HCT116 (cell line): ENCODE measurements at regions not wholly inside any gene's neighbourhood (a gene's known extent, or its start where the extent isn't known, plus 50 kb on each side); places are given as distances from the start of the nearest gene placed in this dataset.

Experiments
- ATAC-seq: fragments of 200-7000 bp; cut with Tn5 transposase; 2 replicates; pipeline ENCODE4 v1.9.1; 2020; ENCODE audit warnings: mild to moderate bottlenecking, moderate library complexity
- BruUV-seq: library from RNA; stranded (reverse); fragments of 400-500 nt; replicated peaks from 2 replicates; lab custom pipeline; 2021; lab: Mats Ljungman, UMichigan
- CTCF ChIA-PET: fragments of 300-600 bp; sonication (Branson Sonifier 250); formaldehyde crosslinking; loops from one replicate; lab custom pipeline; 2021; ENCODE audit warnings: antibody characterized with exemption; lab: Charles Lee
- POLR2A ChIA-PET: fragments of 300-600, 350-600 bp; sonication (Branson Sonifier 250); formaldehyde crosslinking; loops from one replicate; lab custom pipeline; 2021; ENCODE audit warnings: antibody characterized with exemption; lab: Charles Lee
- RAD21 ChIA-PET, 2 experiments: fragments of 300-600 bp; sonication (Branson Sonifier 250); formaldehyde crosslinking; loops; one replicate each; lab custom pipeline; 2023; ENCODE audit warnings: low total read pairs in 2 of 2; ENCODE audit not compliant: uncharacterized antibody in 2 of 2, unreplicated experiment in 2 of 2, low non-redundant PET in 1 of 2; lab: Charles Lee
- DNase-seq: peaks from one replicate; pipeline ENCODE4 v3.0.0-alpha.2; 2010; ENCODE audit warnings: low read depth, low spot score
- H2AFZ ChIP-seq: fragments of 200-600 bp; shearing (Covaris generic), sonication (generic); 2 replicates; pipeline ENCODE4 v1.6.1; 2017; ENCODE audit warnings: low read depth, mixed run types, mixed read lengths, antibody characterized with exemption, low read length; ENCODE audit not compliant: poor library complexity, severe bottlenecking
- H3K27ac ChIP-seq: 2 replicates; pipeline ENCODE4 v1.5.1; 2012; ENCODE audit warnings: low read depth, low read length
- H3K27me3 ChIP-seq: fragments of 200-600 bp; sonication (generic); 2 replicates; pipeline ENCODE4 v1.6.1; 2016; ENCODE audit warnings: mixed run types, low read length, mixed read lengths; ENCODE audit not compliant: insufficient read depth
- H3K36me3 ChIP-seq, 2 experiments: fragments of 200-500 bp in 1 of 2; fragments of 200-600 bp in 1 of 2; sonication (Bioruptor generic) in 1 of 2; sonication (generic) in 1 of 2; 2 replicates each; pipeline versions ENCODE4 v1.5.1 to v1.6.1; 2014 to 2016; ENCODE audit warnings: low read length in 2 of 2, inconsistent platforms in 1 of 2, mixed read lengths in 1 of 2, mixed run types in 1 of 2; ENCODE audit not compliant: insufficient read depth in 2 of 2, control insufficient read depth in 1 of 2
- H3K4me1 ChIP-seq, 2 experiments: fragments of 200-600 bp in 1 of 2; sonication (generic) in 1 of 2; 2 replicates each; pipeline versions ENCODE4 v1.5.1 to v1.6.1; 2012 to 2017; ENCODE audit warnings: low read length in 2 of 2, inconsistent platforms in 1 of 2, mild to moderate bottlenecking in 1 of 2, mixed read lengths in 1 of 2, mixed run types in 1 of 2, moderate library complexity in 1 of 2; ENCODE audit not compliant: insufficient read depth in 2 of 2, control insufficient read depth in 1 of 2
- H3K4me2 ChIP-seq: fragments of 200-600 bp; sonication (generic); 2 replicates; pipeline ENCODE4 v1.6.1; 2017; ENCODE audit warnings: mixed run types, low read length, mixed read lengths
- H3K4me3 ChIP-seq, 2 experiments: fragments of 200-600 bp in 1 of 2; sonication (generic) in 1 of 2; replicated peaks in 1 of 2; 2 replicates each; pipeline ENCODE4 v1.5.1; 2011 to 2016; ENCODE audit warnings: low read length in 2 of 2, control low read depth in 1 of 2, low read depth in 1 of 2, mild to moderate bottlenecking in 1 of 2, mixed read lengths in 1 of 2, mixed run types in 1 of 2
- H3K79me2 ChIP-seq: fragments of 200-600 bp; sonication (generic); 2 replicates; pipeline ENCODE4 v1.6.1; 2017; ENCODE audit warnings: mild to moderate bottlenecking, mixed run types, low read length, moderate library complexity, mixed read lengths; ENCODE audit not compliant: insufficient read depth
- H3K9ac ChIP-seq: fragments of 200-600 bp; sonication (generic); 2 replicates; pipeline ENCODE4 v1.6.1; 2016; ENCODE audit warnings: low read length, mixed read lengths
- H3K9me2 ChIP-seq: fragments of 200-600 bp; sonication (generic), shearing (Covaris generic); 2 replicates; pipeline ENCODE4 v1.6.1; 2017; ENCODE audit warnings: mixed run types, mild to moderate bottlenecking, moderate library complexity; ENCODE audit not compliant: insufficient read depth
- H3K9me3 ChIP-seq, 2 experiments: fragments of 200-500 bp in 1 of 2; fragments of 200-600 bp in 1 of 2; sonication (Bioruptor generic) in 1 of 2; sonication (generic) in 1 of 2; 2 replicates each; pipeline ENCODE4 v1.6.1; 2014 to 2017; ENCODE audit warnings: low read length in 2 of 2, mixed read lengths in 2 of 2, inconsistent platforms in 1 of 2, low read depth in 1 of 2, mild to moderate bottlenecking in 1 of 2, mixed run types in 1 of 2, moderate library complexity in 1 of 2; ENCODE audit not compliant: control insufficient read depth in 1 of 2, insufficient read depth in 1 of 2
- H4K20me1 ChIP-seq: fragments of 200-600 bp; sonication (generic), shearing (Covaris generic); 2 replicates; pipeline ENCODE4 v1.6.1; 2017; ENCODE audit warnings: mixed run types, mild to moderate bottlenecking, moderate library complexity; ENCODE audit not compliant: insufficient read depth
- CEBPB ChIP-seq: IDR thresholded peaks from 2 replicates; pipeline ENCODE4 v1.6.1; 2012; ENCODE audit warnings: low read depth
- CTCF ChIP-seq, 3 experiments: fragments of 200-600 bp in 1 of 3; sonication (generic) in 1 of 3; IDR thresholded peaks in 2 of 3; conservative IDR thresholded peaks in 1 of 3; 2 replicates each; pipeline ENCODE4 v1.5.1; 2012 to 2017; ENCODE audit warnings: low read depth in 2 of 3, low read length in 2 of 3, antibody characterized with exemption in 1 of 3, borderline replicate concordance in 1 of 3, control low read depth in 1 of 3, mild to moderate bottlenecking in 1 of 3, mixed read lengths in 1 of 3, mixed run types in 1 of 3, moderate library complexity in 1 of 3; ENCODE audit not compliant: insufficient read depth in 1 of 3
- EGR1 ChIP-seq: IDR thresholded peaks from 2 replicates; pipeline ENCODE4 v1.6.1; 2012; ENCODE audit warnings: low read depth
- ELF1 ChIP-seq: IDR thresholded peaks from 2 replicates; pipeline ENCODE4 v1.6.1; 2012; ENCODE audit warnings: low read depth, borderline replicate concordance
- EZH2 ChIP-seq: fragments of 200-600 bp; sonication (generic); IDR thresholded peaks from 2 replicates; pipeline ENCODE4 v1.6.1; 2017; ENCODE audit warnings: antibody characterized with exemption, mixed run types
- EZH2phosphoT487 ChIP-seq: fragments of 200-600 bp; IDR thresholded peaks from 2 replicates; pipeline ENCODE4 v1.6.1; 2018; ENCODE audit warnings: antibody characterized with exemption, borderline replicate concordance
- JUND ChIP-seq: IDR thresholded peaks from 2 replicates; pipeline ENCODE4 v1.6.1; 2012
- POLR2AphosphoS5 ChIP-seq: IDR thresholded peaks from 2 replicates; pipeline ENCODE4 v1.6.1; 2011; ENCODE audit warnings: mild to moderate bottlenecking, low read depth, low read length, moderate library complexity
- SIN3A ChIP-seq: IDR thresholded peaks from 2 replicates; pipeline ENCODE4 v1.6.1; 2012; ENCODE audit warnings: low read depth
- SRF ChIP-seq: IDR thresholded peaks from 2 replicates; pipeline ENCODE4 v1.6.1; 2012; ENCODE audit warnings: low read depth
- TCF7L2 ChIP-seq: IDR thresholded peaks from 2 replicates; pipeline ENCODE4 v1.7.0; 2011; ENCODE audit warnings: borderline replicate concordance, inconsistent platforms; ENCODE audit not compliant: insufficient read depth, insufficient read length; ENCODE audit errors: extremely low read depth
- ZBTB33 ChIP-seq: IDR thresholded peaks from 2 replicates; pipeline ENCODE4 v1.6.1; 2011; ENCODE audit warnings: mild to moderate bottlenecking, low read length, moderate library complexity; ENCODE audit not compliant: insufficient replicate concordance; ENCODE audit errors: extremely low read depth
- ZFX ChIP-seq: fragments of 450-650 bp; IDR thresholded peaks from 2 replicates; pipeline ENCODE4 v1.6.1; 2017
- ZNF274 ChIP-seq: fragments of 200-500 bp; sonication (Bioruptor generic); IDR thresholded peaks from 2 replicates; pipeline ENCODE4 v1.6.1; 2014; ENCODE audit warnings: mild to moderate bottlenecking, low read depth, low read length, inconsistent platforms
- intact Hi-C: fragments of 100-400 bp; cut with micrococcal nuclease; formaldehyde crosslinking; loops from 2 replicates; pipeline ENCODE4 v1.10.0; 2022
- TF ChIP-seq, protein P1 (sequence below): IDR thresholded peaks from 2 replicates; pipeline ENCODE4 v1.6.1; 2012

DNA sequence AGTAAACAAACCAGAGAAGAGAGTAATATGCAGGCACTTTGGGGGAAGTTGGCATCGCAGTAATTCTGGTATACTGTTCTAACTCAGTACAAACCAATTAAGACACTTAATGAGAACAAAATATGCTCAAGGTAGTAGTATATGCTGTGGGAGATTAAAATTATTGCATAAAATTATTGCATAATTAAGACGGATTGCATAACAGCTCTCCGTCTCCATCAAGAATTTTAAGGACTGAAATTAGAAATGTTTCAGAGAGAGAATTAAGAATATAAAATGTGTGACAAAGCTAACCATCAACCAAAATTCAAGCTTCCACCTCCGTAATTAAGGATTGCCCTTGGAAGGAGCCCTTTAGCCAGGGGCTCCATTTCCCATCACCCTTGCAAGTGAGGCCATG, 428.5 kb downstream of the ETS1 start:
- TF ChIP-seq SRF (no peak), EZH2phosphoT487 (no peak), CEBPB (no peak), JUND (no peak), ZBTB33 (no peak), POLR2AphosphoS5 (no peak), CTCF (IDR thresholded peaks at IDR 0.05 in 2 of 3, conservative IDR thresholded peaks at IDR 0.05 in 1 of 3; ENCODE audit: borderline replicate concordance in 1 of 3, insufficient read depth in 1 of 3, low read depth in 2 of 3, low read length in 2 of 3) (no peak), ZNF274 (no peak), EZH2 (no peak), TCF7L2 (no peak), SIN3A (no peak), ELF1 (no peak), ZFX (no peak), EGR1 (no peak)
- TF ChIP-seq, protein P1, sequence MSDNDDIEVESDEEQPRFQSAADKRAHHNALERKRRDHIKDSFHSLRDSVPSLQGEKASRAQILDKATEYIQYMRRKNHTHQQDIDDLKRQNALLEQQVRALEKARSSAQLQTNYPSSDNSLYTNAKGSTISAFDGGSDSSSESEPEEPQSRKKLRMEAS, result no peak
- Histone ChIP-seq H3K9ac (no peak overlapping the region), H3K9me3 (no peaks in the 10 kb centered on the region), H3K27me3 (peaks cover 12% of the 10 kb centered on the region; the same call in 1 of the 2 replicates), H3K4me3 (no peak overlapping the region), H2AFZ (no peak overlapping the region), H3K36me3 (no peaks in the 10 kb centered on the region), H3K27ac (no peak overlapping the region), H3K4me2 (no peak overlapping the region), H3K9me2 (no peaks in the 10 kb centered on the region), H3K79me2 (no peaks in the 10 kb centered on the region), H3K4me1 (no peaks in the 10 kb centered on the region; a peak in 1 of 4 replicates), H4K20me1 (no peaks in the 10 kb centered on the region)
- DNase-seq, result no peak
- CTCF ChIA-PET, result interaction anchor here (1.3 to 4.6 kb wide), 4 partner anchors 12 to 702 kb away, joined by 3 to 53 read pairs (median 20); no protein-coding TSS in a partner anchor
- POLR2A ChIA-PET, result no interaction called here
- ATAC-seq, result no peak
- RAD21 ChIA-PET, result no interaction called here
- intact Hi-C loops, result loop anchor here (1.0 kb wide), 2 partner anchors 473 to 1718 kb away; no protein-coding TSS in a partner anchor
- BruUV-seq, result no TSS peak
